Stomach (tissue), 4 donors: ENCODE measurements at regions not wholly inside any gene's neighbourhood (a gene's known extent, or its start where the extent isn't known, plus 50 kb on each side); places are given as distances from the start of the nearest gene placed in this dataset.

ENCODE experiments used
- POLR2A ChIP-seq, 4 donors: fragments of 450-650 bp; IDR thresholded peaks; one replicate each; pipeline ENCODE4 v1.6.1; 2016; ENCODE audit warnings: antibody characterized with exemption in 4 of 4, control low read depth in 2 of 4, mild to moderate bottlenecking in 1 of 4, moderate library complexity in 1 of 4
- POLR2AphosphoS5 ChIP-seq, 3 donors: sonication (generic); formaldehyde crosslinking; IDR thresholded peaks; one replicate each; pipeline ENCODE4 v1.6.1; 2016; ENCODE audit warnings: antibody characterized with exemption in 3 of 3

GRCh38 chr7:109256762-109257560 is 687.3 kb downstream of the DNAJB9 start:
- TF ChIP-seq POLR2AphosphoS5 (IDR thresholded peaks at IDR 0.05): no peak
- no peak for TF ChIP-seq POLR2A (IDR thresholded peaks at IDR 0.05)
